Hematopoietic multipotent progenitor cell treated with erythropoietin and hydrocortisone succinate and interleukin-3 and kit ligand, for 4 days (in vitro differentiated cells): ENCODE measurements at regions not wholly inside any gene's neighbourhood (a gene's known extent, or its start where the extent isn't known, plus 50 kb on each side); places are given as distances from the start of the nearest gene placed in this dataset.

Source experiments
- DNase-seq: peaks from one replicate; pipeline ENCODE4 v3.0.0-alpha.2; 2015

DNA sequence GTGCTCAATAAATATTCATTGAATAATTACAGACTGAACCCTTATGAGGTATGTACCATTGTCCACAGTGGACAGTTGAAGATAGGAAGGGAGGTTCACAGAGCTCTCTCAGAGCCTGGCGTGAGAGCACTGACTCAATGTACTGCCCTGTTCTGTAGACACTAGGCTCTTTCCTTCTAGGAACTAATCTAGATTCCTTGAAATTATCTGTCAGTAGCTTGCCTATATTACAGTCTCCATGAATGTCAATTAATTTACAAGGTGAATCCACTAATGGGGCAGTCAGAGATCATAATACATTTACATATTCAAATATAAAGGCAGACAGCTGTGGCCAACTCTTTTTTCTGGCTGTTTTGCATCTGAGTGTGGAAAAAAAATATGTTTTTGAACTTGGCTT is 251.2 kb upstream of the SALL1 start:
- no peak for DNase-seq

DNA sequence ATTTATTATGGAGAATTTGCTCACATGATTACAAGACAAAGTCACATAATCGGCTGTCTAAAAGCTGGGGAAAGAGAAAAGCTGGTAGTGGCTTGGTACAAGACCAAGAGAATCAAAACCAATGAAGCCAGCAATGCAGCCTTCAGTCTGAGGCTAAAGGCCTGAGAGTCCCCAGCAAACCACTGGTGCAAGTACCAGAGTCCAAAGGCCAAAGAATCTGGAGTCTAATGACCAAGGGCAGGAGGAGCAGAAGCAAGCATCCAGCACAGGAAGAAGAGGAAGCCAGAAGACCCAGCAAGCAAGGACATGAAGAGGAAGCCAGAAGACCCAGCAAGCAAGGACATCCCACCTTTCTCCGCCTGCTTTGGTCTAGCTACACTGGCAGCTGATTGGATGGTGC is 250.6 kb upstream of the SALL1 start:
- DNase-seq = no peak

DNA sequence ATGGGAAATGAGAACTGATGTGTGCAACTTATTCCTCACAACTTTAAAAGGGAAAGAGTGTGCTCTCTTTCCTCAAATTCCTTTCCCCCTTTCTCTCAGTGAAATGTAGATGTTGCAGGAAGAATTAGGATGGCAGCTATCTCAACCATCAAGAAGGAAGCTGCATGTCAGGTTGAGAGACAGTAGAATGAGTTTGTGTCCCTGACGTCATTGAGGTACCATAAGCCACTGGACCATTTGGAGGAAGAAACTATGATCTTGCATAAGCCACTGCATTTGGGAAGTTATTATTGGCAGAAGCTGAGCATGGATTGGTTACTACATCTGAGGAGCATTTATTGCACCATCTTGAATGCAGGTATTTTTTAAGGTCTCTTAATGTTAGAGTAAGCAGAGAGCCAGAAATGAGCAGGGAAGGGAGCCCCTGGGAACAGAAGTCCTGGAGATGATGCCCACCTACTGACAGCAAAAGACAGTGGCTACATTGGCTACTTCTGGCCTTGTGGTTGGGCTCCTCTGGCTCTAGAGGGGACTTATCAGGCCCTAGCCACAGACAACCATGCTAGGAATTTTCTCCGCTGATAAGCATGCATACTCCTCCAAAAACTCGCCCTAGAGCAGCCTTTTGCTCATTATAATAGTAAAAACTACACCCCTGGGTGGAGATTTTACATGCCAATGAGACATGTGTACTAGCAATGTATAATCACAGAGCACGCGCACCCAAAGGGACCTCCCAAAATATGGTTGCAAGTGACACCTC is 249.0 kb upstream of the SALL1 start:
- no peak for DNase-seq

DNA sequence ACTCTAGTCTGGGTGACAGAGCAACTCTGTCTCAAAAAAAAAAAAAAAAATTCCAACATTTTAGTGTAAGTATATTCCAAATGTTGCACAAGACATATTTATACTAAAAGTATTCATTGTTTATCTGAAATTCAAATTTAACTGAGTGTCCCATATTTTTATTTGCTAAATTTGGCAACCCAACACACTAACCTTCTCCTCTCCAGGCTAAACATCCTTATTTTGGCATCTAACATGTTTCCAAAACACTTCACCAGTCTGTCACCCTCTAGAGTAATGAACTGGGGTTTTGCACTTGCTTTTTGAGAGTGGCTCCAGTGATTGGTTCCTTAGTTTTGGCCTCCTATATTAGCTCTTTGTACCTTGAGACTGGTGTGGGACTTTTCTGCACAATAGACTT is 243.4 kb upstream of the SALL1 start:
- DNase-seq = no peak

DNA sequence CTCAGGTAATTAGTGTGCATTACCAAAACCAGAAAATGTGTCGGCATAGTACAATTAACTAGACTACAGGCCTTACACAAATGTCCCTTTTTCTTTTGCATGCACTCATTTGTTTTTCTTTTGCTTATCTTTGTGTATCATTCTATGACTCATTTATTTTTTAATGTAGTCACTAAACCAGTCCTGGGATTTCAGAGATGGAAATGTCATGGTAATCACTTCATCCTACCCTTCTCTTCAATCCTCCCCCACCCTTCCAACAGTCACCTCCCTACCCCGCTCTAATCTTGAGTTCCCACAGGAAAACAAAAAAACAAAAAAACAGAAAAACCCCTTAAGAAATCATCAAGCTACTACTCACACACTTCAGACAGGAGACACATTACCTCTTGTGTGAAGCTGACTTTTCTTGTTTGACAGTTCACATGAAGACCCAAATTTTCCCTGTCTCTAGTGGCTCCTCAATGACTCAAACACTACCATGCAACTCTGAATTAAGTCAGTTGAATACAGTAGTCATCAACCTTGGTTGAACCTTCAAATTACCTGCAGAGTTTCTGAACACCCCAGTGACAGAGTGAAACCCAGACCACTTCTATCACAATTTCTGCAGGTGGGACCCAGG is 242.4 kb upstream of the SALL1 start:
- DNase-seq = no peak

DNA sequence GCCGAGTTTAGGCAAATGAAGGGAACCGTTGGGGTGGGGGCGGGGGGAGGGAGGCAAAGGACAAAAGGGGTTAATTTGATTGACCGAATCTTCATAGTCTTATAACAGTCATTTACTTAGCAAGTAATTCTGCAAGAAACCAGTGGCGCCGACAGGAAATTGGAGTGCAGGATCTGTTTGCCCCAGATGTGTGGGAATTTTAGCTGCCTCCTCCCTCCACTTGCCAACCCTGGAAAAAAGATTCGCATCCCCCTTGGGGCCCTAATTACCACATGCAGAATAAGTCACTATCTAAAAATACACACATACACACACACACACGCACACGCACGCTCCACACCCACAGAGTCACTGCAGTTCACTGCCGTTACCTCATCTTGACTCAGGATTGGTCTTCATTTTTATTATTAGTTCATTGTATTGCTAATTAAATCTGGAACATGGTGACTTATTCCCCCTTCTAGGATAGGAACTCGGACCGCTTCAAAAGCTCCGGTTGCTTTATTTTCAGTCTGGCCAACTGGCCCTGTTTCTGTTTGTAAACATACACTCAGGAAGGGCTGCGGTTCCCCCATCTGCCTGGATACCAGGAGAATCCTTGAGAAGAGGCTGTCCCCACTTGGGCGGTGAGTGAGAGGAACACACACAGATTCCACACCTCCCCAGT is 241.6 kb upstream of the SALL1 start:
- no peak for DNase-seq

DNA sequence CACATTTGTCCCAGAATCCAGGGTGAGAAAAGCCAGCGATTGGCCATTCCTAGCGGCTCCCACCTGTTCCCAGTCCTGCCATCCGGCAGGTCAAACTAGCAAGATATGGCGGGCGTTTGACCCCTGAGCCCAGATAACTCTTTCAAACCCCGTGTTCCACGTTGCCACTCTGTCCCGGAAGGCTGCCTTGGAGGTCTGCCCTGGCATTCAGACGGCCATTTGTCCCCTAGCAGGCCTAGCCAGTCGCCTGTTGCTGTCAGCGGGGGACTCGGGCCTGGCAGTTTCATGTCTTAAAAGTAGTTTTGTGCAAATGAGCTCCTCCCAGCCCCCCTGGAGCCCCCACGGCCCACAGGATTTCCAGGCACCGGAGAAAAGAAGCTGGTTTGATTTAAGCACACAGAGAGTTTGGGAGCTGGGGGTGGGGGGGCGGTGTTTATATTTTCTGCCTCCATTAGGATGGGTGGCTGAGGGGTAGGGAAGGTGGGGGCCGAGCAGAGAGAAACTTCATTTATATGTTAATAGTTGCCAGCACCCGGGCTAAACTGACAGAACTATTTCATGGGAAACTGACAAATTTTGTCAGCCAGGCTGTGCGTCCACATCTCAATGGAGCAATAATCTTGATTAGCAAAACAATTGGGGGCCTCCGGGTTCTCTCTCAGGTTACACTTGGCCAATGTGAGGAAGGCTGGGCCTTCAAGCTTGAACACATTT is 240.9 kb upstream of the SALL1 start:
- no peak for DNase-seq

DNA sequence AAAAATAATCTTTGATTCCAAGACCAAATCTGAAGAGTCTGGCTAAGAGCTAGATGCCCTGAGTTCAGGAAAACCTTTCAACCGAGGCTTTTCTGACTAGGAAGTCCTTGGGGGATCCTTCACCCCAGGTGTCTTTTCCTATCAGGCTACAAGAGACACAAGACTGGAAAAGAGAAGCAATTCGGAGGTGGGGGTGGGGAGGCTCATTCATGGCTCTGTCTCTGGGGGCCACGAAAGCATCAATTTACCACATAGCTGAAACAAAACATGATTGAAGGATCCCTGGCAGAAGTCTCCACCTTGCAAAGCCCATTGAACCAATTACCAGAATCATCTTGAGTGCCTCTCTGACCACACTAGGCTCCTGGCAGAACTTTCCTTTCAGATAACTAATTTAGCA is 239.8 kb upstream of the SALL1 start:
- no peak for DNase-seq

DNA sequence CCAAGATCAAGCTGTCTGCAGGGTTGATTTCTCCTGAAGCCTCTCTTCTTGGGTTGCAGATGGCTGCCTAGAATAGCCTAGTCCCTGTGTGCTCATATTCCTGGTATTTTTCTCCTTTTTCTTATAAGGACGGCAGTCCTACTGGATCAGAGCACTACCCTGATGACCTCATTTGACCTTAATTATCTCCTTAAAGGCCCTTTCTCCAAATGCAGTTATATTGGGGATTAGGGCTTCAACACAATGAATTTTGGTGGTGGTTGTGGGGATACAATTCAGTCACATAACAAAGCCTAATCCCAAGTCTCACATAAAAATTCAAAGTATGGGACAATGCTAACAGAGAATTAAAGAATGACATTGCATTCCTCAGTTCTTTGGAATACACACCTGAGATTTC is 238.8 kb upstream of the SALL1 start:
- no peak for DNase-seq

DNA sequence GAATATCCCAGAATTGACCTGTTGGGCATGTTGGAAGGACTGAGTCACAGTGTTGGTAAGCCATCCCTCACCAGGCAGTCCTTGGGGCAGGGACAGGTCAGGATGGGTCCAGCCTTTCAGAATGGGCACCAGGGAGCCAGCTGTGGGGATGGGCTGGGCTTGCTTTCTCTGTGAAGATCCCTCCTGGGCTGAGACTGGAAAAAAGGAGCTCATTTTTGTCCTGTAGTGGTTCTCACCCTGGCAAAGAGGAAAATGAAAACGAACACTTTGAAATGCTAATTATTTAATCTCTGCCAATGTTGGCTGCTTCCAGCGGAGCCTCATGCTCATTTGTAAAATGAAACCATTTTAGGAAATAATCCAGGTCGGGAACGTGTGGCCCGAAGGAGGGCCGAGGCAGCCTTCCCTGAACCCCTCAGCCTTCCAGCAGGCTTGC is 237.5 kb upstream of the SALL1 start:
- DNase-seq = no peak

DNA sequence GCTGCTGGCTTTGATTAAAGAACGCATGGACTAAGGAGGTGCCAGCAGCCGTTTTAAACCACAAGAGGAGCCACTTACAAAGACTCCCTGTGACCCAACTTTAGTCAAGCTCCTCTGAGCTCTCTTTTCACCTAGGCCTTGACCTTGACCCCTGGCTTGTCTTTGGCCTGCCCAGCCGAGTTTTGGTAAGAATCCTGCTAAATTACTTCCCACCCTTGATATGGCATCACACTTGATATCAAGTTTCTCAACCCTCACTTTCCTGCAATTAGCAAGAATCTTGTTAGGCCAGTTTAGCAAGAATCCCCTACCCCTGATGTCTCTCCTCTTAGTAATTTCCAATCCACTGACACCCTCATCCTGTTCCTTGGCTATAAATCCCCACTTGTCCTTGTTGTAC is 232.8 kb upstream of the SALL1 start:
- no peak for DNase-seq

DNA sequence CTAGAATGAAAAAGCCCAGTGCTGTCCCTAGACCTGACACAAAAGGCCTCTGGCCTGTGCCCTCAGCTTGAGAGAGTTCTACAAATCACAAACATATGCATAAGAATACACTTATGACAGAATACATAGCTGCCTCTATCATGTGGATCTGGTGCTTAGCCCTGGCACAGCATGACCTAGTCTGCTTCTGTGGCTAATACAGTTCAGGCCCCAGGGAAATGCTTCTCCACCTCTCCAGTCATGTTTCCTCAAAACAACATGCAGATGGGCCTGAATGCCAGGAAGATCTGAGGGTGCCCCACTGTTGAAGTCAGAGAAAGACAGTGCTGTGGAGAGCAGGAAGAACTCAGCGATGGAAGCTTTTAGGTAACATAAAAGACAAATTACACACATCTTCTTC is 231.9 kb upstream of the SALL1 start:
- DNase-seq = no peak

DNA sequence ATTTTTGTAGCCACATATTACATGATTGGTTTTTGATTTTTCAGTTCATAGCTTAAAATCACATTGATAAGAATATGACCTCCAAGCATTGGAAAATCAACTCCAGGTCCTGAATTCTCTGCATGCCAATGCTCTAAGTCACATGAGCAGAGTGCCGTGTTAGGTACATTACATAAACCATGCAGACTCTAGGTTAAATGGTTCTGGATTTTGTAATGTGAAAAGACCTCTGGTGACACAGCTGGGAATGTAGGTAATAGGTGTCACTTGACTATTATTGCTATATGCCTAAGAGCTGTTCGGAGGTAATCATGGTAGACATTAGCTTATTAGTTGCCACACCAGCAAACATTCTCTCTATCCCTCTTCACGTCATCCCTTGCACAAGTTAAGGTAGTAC is 231.1 kb upstream of the SALL1 start:
- no peak for DNase-seq

DNA sequence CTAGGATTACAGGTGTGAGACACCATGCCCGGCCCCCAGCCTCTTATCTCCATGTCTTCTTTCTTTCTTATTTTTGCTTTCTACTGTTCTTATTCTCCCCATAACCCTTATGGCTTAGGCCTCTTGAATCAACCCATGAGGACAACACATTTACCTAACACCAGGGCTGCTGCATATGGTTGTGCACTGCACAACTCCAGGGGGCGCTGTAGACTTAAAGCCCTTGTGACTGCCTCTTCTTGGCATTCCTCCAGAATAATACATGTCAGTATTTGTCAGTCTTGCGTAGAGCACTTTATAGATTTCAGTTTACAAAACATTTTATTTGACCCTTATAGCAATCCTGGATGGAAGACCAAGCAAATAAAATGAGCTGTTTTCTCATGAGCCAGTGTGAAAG is 225.0 kb upstream of the SALL1 start:
- no peak for DNase-seq

DNA sequence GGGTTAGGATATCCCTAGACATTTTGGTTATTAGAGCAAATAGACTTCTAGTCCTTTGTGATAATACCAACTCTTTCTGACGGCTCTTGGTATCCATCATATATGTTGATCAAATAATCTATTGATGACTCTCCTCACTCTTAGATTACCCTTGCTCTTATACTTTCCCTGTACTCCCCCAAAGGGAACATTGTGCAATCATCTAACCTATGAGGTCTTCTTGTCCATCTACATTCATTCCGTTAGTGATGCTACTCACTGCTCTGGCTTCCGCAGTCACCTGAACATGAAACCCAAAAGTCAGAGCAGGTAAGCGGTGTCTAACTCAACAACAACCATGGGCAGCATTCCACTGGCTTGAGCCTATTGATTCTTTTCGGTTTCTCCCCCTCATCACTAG is 223.7 kb upstream of the SALL1 start:
- DNase-seq = no peak

DNA sequence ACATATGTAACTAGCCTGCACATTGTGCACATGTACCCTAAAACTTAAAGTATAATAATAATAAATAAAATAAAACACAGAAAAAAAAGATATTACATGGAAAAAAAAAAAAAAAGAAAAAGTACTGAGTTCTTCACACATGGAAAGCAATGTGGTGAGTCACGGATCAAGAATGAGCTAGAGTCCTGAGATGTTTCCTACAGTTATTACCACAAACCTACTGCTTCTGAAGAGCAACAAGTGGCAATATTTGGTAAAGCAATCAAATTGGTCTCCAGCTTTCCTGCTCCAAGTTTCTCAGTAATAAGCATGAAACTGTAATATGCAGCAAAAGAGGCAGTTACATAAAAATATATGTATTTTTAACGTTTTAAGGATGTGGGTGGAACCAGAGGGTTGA is 223.3 kb upstream of the SALL1 start:
- no peak for DNase-seq

DNA sequence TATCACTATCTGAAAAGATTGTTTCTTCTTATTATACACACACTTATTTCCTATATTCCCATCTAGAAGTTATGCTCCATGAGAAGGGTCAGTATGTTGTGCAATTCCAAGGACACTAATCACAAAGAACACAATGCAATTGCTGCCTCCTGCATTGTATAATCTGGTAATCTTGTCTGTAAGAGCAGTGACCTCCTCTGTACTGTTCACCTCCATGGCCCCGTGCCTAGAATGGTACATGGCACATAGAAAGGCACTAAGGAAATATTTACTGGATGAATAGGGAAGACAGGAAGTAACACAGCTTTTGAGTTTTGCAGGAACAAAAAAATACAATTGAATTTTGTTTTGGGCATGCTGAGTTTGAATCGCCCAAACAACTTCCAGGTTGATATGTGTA is 214.6 kb upstream of the SALL1 start:
- DNase-seq = no peak

DNA sequence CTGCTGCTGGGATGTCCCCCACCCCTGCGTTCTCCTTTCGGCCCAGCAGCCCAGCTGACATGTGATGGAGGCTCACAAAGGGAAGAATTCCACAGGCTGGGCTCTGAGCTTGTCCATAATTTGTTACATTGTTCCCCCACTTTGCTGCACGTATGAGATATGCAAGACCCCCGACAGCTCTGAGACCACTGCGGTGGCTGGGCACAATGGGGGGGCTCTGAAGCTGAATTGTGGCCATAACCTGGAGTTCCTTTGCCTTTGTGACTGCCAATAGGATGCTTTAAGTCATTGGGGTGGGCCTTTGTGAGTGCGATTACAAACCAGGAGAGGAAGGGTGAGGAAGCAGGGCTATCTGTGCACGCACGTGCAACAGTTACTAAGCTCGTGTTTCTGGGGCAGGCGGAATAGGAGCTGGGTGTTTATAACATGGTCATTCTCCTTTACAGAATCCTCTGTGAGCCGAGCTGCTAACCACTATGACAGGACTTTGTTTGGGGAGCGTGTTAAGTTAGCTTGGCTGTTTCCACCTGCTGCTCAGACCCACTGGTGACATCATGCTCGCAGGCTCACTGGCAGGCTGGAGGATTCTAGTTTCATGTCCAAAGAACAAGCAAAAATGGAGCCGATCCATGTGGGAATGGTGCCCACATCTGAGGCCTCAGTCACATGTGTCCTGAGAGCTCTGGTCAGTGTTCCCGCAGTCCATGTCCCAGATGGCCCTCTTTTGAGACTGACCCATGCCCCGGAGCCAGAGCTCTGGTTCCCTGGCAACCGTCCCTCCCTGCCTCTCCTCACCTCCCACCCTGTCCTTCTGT is 208.3 kb upstream of the SALL1 start:
- DNase-seq = no peak

DNA sequence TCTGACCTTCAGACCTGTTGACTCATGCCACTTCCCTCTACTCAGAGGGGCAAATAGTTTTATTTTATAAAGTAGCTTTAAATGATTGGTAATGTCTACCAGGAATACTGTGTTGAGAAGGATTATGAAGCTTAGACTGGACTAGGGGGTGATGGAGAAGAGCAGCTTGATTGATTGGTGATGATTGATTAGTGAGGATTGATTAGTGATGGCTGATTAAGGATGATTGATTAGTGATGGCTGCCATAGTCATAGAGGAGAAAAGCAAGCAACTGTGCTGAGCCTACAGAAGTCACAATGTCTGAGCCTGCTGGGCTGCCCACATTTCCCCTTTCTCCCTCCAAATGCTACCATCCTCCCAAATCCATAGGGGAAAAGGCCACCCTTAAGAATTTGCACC is 206.8 kb upstream of the SALL1 start:
- no peak for DNase-seq

DNA sequence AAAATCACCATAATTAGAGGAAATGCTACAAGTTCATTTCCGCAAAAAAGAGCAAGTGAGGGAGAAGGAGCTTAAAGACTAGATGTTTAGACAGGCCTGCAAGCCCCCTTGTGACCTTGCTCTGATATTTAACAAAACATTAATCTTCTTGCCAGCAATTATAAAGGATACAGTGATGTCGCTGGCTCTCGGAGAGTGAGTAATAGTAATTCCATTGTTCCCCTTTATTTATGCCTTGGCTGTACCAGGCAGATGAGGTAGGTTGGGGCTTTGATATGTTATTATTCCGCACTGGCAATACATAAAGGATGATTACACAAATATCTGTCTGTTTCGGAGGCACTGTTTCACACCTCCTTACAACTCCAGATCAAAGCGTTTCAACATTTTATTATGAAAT is 204.8 kb upstream of the SALL1 start:
- no peak for DNase-seq

DNA sequence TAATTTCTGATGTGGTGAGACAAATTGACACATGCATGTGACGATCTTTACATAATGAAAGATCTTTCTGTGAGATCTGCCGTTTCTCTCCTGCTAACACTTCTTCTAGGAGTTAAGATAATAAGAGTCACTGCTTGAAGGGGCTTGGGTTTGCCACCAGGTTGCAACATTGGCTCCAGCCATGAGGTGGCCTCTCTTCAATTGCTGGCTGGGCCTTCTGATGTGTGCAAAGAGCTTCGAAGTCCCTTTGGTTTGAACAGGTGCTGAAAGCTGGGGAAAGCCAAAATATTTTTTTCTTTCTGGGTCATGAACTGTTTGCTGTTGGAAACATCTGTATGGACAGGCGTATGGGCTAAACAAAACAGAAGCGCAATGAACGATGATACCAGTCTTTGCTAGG is 204.1 kb upstream of the SALL1 start:
- DNase-seq = no peak

DNA sequence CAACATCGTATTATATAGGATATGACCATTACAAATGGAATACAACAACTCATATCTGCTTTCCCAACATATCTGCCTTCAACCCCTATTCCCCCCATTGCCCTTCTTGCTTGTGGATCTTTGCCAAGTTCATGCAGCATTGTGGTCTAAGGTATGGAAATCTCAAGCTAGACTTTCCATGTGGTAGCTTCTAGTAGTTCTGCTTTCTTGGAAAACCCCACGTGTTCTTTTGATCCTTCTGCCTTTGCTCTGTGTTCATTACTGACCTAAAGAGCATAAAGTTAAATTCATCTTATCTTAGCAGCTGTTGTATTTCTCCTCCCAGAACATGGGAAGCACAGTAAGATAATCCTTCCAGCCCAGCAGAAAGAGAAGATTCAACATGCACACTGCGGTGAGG is 202.0 kb upstream of the SALL1 start:
- DNase-seq = no peak

DNA sequence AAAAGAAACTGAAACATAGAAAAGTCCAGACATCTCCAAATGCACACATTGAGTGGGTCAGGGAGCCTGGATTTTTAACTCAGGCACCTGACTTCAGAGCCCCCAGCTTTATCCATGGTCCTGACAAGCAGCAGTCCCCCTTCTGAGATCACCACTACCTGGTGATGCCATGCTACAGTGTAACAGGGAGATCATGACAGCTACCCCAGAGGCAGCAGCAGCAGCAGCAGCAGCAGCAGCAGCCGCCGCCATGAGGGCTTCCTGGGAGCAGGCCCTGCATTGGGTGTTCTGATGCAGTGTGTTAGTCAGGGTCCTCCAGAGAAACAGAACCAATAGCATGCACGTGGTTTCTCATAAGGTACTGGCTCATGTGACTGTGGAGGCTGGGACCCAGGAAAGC is 198.6 kb upstream of the SALL1 start:
- no peak for DNase-seq
